Medulla oblongata (tissue), 1 donor: ENCODE measurements at regions not wholly inside any gene's neighbourhood (a gene's known extent, or its start where the extent isn't known, plus 50 kb on each side); places are given as distances from the start of the nearest gene placed in this dataset.

Experiments
- DNase-seq: peaks from one replicate; pipeline ENCODE4 v3.0.0-alpha.2; 2015; ENCODE audit errors: extremely low spot score

DNA sequence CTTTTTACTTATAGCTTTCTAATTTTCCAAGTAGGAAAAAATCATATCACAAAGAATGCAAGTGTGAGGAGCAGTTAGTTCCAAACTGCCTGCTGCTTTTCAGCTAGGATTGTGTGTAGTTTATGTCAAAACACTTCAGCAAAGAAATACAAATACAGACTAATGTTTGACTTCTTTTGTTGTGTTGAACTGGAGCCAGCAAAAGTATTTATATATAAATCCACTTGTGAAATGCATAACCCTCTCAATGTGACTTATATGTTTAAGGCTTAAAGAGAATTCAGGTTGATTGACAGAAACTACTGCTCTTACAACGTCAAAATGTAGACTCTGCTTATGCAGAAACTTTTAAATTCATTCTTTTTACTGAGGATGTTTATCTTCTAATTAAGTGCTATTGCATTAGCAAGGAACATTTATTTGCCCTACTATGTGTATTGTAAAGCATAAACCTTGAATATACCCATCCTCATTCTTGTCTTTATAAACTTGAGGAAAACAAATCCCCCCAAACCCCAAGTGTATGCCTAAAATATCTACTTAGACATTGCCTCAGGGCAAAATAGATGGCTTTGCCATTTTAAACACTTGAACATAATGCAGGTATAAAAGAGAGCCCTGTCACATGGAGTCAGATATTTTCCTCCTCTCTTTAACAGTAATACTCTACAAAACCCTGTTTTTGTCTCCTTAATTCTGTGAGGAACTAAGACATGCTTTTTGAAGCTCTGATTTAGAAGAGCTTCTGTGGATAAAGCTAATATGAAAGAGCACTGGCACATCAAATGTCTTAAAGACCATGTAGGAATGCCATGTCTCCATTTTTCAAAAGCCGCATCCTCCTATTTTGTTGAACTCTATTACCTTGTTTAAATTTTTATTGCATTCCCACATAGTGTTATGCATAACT lies 302.8 kb upstream of the TBC1D5 start:
- no peak for DNase-seq

DNA sequence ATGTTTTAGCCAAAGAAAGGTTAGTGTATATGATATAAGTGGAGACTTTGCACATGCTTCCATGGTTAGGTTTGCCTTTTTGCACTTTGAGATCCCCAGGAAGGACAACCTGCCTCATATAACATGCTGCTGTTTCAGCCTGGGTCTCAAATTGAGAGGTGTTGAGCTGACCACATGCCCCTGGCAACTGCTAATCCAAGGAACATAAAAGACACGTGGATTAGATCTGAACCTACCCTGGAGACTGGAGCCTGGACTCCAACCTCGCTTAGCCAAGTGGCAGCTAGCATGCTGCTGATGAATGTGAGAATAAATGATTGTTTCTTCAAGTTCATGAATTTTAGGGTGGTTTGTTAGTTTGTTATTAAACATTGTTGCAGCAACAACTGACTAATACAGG lies 301.8 kb upstream of the TBC1D5 start:
- DNase-seq, result no peak

DNA sequence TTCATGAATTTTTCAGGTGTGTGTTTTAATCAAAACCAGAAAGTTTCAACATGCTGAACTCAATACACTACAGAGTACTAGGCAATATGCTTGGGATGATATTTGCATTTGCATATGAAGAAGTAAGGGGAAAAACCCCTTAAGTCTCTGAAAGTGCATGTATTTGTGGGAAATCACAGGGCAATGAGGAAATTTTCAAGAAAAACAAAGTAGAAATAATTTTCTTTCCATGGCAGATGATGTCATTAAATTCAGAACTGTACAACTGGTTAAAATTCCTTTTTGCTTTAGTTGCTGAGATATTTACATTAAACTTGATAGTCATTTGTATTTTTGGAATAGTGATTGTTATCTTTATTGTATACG lies 294.0 kb upstream of the TBC1D5 start:
- no peak for DNase-seq

DNA sequence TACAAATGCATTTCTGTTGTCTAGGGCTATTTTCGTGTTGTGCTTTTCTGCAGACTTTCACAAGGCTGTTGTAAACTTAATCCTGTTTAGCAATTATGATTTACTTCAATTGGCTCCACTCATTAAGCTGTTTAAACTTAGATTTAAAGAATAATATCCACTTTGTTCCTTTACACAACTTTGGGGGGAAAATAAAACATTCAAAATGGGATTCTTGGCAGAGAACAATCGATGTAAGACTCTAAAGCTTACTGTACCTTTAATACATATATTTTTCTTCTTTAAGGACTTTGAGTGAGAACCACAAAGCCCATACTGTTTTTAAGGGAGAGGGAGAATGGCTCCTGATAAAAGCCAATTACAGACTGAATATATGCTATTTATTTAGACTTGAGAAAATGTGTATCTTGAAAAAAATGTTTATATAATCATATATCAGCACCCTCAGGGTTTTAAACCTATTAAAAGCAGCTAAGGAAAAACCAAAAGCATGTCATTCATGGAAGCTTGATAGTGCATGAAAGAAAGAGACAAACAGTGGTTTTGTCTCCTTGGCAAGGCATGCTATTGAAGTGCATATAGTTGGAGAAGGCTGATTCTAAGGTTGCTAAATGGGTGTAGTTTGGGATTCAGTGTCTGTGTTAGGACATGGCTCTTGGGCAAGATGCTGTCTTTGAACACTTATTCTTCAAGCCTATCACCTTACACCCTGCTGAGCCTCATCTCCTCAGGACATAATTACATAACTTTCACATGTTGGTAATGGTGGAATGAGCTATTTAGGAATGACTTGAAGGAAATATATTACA lies 293.4 kb upstream of the TBC1D5 start:
- no peak for DNase-seq

DNA sequence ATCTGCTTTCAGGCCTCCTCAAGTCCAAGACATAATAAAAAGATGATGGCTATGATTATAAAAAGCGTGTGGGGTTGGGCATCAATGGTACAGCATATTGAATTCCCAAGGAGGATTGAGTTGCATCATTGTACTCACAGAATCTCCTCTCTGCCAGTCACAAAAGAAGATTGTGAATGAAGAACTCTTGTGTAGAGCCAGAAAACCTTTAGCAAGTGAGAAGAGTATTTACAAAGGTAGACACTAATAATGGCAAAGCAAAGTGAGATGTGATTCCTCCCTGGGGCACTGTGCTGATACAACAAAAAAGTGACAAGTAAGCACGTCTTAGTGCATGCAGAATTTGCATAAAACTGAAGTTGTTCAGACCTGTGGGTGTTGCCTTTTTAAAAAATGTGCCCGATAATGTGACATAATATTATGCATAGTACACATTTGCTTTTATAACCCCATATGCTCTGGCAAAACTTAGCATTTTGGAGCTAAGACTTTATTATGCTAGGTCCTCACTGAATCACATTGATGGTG lies 291.2 kb upstream of the TBC1D5 start:
- DNase-seq, result no peak

DNA sequence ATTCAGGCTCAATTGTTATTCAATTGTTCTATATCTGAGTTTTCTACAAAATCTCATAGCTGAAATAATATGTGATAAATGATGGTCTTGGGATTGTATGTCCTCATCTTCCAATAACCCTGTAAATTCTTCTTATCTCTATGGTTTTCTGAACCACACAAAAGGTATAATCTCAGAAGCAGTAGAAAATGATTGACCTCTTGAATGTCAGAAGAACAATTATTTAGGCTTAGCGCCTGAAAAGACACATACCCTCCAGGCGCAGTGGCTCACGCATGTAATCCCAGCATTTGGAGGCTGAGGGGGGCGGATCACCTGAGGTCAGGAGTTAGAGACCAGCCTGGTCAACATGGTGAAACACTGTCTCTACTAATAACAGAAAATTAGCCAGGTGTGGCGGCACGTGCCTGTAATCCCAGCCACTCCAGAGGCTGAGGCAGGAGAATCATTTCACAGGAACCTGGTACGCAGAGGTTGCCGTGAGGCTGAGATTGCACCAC lies 288.0 kb upstream of the TBC1D5 start:
- no peak for DNase-seq

DNA sequence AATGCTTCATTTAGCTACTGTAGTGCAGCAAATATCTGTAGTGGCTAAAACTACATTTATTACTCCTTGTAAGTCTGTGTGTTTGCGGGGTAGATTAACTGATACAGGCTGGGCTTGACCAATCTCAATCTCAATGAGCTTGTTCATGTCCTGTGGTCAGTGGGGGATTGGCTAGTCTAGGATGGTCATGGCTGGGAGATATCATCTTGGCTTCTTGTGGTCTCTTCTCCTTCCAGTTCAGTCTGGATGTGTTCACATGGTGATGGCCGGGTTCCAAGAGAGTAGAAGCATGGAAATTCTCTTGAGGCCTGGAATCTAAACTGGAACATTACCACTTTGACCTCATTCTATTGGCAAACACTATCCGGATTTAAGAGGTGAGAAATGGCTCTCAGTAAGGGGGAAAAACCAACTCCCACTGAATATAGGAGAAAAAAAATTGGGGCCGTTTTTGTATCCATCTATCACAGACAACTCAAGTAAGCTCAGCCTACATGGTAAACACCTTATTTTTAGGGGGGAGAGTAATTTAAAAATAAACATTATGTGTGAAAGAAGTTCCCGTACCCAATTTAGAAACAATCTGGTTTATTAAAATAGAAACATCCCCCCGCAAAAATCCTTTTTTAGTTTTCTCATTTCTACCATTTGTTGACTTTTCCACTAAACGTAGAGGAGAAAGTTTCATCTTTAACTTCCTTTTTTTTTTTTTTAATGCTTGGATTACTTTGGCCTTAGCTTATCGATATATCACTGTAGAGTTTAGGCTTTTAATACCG lies 284.9 kb upstream of the TBC1D5 start:
- no peak for DNase-seq

DNA sequence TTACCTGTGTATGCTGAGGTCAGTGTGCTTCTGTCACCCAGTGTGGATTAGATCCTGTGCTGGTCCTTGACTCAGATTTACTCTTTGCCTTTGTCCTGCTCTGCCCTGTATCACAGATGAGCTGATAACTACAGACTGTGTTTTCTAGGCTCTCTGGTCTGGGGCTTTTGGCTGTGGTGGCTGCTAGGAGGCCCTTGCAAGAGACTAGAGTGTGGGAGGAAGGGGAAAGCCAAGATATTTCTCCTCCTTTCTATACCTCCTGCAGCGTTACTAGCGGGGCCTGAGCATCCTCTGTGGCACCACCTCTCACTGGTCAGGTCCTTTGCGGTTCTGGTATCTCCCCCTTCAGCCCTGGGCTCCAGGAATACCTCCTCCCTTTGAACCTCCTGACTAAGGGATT lies 282.3 kb upstream of the TBC1D5 start:
- DNase-seq, result no peak

DNA sequence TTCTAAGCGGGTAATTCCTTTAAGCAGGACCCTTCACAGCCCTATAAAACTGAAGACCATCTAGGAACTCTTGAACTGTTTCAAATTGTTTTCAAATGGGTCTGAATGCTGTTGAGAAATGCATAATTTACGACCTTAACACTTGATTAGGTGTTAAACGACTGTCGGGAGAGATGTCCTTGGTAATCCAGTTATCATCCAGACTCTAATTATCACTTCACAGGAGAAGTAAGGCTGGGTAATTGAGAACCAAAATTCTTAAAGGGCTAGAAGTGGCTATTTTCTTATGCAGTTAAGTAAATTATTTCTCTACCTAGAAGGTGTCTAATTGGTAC lies 276.7 kb upstream of the TBC1D5 start:
- no peak for DNase-seq

DNA sequence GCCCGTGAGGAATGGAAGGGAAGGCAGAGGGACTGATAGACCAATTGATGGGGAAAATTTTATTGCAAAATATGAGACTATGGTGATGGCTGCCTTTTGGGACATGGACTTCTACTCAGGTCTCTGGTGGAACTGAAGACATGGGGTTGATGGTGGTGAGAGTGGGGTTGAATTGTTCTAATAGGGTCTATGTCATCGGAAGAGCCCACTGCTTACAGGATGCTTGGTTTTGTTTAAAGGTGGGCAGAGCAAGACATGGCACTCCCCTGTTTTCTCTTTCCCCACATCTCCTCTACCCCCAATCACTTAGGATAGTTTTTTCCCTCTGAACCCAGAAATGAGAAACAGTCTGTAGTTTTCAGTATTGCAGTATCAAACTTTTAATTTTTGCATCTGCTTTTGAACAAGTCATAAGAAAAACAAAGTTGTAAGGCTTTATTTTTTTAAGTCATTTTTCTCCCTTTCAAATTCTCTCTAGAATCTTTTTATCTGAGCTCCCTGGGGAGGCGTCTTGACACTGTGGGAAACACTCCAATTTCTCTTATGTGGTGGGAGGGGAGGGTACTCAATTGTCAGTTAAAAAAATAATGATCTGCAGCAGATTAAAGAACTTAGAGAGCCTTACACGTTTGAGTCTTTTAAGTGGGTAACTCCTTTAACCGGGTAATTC lies 276.2 kb upstream of the TBC1D5 start:
- no peak for DNase-seq

DNA sequence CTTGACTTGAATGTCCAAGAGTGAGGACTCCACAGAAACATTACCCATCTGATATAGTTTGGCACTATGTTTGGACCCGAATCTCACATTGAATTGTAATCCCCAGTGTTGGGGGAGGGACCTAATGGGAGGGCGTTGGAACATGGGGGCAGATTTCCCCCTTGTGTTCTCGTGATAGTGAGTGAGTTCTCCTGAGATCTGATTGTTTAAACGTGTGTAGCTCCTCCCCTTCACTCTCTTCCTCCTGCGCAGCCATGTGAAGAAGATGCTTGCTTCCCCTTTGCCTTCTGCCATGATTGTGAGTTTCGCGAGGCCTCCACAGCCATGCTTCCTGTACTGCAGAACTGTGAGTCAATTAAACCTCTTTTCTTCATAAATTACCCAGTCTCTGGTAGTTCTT lies 273.9 kb upstream of the TBC1D5 start:
- DNase-seq, result no peak

DNA sequence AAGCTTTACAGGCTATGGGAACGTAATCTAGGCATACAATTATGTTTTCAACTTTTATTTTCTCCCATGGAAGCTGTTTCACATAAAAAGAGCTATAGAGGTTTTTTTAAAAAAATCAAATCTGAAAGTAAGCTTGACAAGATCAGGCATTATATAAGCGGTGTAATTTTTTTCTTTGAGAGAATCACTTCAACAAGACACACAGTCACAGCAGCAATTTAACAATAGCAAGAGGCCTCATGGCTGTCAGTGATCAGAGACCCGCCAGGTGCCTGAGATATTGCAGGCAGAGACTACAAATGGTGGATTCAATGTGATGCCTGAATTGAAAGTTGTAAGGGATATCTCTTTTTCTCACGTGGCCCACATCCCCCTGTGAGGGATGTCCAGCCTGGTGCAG lies 270.5 kb upstream of the TBC1D5 start:
- no peak for DNase-seq

DNA sequence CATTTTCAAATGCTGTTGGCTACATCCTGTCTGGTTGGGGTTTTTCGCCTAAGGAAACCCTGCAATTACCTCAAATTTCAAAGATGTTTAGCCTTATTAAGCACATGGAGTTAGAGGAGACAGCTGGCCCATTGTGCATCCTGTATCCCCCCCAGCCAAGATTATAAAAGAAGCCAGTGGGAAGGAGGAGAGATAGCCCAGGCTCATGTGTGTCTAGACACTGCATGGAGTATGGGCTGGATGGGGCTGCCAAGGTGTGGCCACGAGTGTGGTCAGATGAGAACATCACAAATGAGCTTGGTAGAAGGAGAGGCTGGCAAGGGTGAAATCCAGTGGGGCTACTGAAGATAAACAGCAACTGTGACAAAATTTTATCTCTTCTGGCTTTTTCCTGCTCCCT lies 270.0 kb upstream of the TBC1D5 start:
- no peak for DNase-seq

DNA sequence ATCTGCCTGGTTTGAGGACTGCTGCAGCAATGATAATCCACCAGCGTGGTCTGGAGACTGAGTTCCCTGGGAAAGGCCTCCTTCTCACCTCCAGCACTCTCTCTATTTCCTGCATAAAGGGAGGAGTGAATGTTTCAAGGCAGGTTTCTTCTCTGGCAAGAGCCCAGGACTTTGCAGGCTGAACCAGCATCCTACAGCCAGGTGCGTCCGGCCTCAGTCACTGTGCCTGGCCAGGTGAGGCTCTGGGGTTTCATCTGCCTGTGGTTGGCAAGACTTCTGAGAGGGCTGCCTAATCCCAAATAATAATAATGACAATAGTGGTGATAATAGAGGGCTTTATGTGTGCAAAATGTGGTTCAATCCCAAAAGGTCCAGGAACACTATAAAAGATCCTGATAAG lies 269.0 kb upstream of the TBC1D5 start:
- no peak for DNase-seq

DNA sequence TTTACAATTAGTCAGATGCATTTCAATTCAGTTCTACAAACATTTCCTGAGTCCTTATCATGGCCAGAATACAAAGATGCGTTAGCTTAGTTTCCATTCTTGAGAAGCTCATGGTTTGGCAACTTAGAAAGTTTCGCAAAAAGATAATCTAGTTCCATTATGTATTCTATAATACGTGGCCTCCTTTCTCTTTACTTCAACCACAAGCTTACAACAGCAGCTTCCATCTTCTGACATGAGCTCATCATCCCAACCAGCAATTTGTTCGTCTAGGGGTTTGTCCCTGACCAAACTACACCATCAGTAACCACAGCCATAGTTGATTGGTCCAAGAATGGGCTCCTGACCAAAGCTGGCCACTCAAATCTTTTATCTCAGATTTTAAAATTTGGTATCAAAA lies 267.6 kb upstream of the TBC1D5 start:
- DNase-seq, result no peak

DNA sequence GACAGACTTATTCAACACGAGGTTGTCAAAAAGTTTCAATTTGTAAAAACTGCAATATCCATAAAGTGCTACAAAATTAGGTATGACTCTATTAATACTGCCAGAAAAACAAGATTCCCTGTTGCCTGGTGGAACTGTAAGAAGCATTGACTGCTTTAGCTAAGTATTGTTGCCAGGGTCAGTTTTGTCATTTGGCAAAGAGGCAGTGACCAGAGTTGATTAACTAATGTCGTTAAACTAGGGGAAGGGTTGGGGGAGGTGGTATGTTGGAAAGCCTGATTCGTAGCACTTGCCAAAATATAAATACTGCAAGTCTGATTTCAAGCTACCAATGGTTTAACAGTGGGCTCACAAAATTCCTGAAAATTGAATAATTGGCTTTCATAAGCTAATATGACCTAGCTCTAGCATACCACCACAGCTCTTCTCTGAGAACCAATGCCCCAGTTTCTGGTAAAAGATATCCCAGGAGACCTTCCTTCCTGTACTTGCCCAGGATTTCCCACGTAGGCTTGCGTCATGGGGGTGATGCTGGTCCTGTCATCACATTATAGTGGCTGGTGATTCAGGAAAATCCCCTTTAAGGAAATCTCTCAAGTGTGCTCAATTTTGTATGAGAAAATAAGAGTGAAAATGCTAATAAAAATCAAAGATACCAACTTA lies 266.4 kb upstream of the TBC1D5 start:
- no peak for DNase-seq

DNA sequence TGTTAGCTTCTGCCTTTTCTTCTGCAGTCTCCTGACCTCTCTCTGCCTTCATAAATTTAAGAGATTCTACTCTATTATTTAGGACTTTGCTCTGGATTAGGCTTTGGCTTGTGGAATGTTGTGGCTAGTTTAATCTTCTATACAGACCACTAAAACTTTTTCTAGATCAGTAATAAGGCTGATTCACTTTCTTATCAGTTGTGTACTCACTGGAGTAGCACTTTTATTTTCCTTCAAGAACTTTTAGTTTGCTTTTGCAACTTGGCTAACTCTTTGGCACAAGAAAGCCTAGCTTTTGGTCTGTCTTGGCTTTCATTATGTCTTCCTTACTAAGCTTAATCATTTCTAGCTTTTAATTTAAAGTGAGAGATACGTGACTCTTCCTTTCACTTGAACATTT lies 265.5 kb upstream of the TBC1D5 start:
- DNase-seq, result no peak

DNA sequence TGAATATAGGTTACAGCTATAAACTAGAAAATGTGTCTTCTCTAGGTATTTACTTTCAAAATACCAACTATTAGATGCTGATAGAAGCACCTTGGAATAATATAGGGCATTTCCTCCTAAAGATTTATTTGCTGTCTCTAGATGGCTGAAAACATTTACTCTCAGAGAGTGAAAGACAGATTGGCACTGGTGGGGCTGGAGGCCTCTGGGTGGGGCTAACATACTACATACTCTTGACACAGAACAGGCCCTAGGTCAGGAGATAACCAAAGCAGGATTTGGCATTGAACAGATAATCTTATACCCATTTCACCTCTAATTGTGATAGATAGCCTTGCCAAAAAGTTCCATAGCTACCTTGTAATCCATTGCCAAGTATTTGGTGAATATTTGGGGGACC lies 253.3 kb upstream of the TBC1D5 start:
- DNase-seq, result no peak

DNA sequence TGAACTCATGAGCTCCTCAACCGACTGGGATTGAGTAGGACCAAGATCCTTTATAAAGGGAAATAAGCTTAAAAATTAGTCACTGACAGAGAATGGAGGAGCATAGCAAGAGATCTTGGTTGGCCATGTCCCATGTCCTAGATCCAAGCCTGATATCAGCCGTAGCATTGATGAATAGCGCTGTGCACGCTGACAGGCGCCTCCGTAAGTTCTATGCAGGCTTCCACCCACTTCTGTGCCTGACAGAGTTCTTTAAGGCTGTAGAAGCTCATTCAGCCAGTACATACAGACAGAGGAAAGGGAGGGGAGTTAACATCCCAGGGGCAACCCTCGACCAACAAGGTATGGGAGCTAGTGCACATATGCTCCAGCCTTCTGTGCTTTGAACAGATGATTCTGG lies 251.7 kb upstream of the TBC1D5 start:
- no peak for DNase-seq

DNA sequence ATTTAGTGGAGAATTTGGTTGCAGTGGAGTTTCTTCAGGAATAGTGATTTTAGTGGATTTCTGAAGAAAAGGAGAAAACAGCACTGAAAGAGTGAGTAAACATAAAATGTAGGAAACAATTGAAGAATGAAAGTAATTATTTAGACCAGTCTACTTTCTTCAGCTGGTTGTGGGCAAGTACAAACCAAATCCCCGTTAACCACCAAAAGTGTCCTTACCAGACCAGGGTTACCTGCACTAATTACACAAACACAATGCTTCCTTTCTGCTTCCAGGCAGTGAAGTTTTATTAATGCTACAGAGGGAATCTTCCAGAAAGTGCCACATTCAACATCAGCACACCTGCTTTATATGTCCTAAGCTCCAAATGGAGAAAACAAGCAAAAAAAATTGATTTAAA lies 248.0 kb upstream of the TBC1D5 start:
- DNase-seq, result no peak

DNA sequence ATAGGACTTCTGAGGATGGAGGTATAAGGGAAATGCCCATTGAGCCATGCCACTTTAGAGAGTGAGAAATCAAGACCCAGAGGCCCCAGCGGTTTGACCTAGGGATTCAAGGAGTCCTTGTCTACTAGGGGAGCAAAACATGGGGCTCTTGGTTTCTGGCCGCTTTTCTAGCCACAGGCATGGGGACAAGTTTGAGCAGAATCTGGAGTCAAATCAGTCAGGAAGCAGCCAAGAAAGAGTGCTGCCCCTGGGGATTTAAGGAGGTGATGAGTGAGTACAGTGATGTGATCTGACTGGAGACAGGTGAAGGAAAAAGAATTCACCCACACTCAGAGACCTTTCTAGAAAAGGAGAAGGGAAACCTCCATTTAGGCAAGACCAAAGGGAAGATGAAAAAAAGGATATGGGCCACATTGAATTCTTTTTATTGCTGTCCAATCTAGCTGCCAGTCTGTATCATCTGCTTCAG lies 244.0 kb upstream of the TBC1D5 start:
- no peak for DNase-seq
